ENCODE measurements at regions not wholly inside any gene's neighbourhood (a gene's known extent, or its start where the extent isn't known, plus 50 kb on each side); places are given as distances from the start of the nearest gene placed in this dataset.

DNA sequence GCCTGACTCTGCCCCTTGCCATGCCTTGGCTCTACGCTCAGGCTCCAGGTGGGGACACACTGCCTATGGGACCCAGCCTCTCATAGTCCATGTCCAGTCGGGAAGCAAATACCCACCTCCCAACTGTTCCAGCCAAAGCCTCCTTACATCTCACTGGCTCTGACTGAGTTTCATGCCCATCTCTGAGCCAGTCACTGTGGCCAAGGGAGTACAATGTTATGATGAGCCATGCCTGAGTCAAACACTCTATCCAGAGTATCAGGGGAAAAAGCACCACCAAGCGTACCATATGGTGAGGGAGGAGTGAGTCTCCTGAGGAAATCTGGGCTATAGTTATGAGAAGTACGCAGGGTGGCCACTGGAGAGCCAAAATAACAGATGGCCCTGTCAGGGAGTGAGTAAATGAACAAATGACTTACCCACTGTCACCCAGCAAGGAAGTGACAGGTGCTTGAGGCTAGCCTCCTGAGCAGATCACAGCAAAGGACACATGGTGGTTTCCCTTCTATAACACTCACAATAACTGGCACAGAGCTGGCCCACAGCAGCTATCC is 236.6 kb upstream of the GJB5 start:
- no peak for DNase-seq

GRCh38 chr1:34520111-34520510 is 234.7 kb upstream of the GJB5 start:
- DNase-seq, result no peak

DNA sequence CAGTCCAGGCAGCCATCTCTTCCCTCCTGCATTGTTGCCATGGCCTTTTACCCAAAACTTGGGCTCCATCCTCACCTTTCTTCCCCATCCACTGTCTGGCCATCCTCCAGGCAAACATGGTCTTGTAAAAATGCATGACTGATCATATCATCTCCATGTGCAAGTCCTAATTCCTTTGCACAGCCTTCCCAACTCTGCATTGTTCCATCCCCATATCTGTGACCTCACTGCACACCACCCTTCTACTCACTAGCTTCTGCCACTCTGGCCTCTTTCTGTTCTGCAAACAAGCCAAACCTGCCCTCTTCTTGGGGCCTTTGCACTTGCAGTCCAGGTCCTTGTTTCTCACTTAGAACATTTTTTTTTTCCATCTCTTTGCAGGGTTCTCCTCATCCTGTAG is 230.1 kb upstream of the GJB5 start:
- no peak for DNase-seq

GRCh38 chr1:34529935-34530859 is 224.7 kb upstream of the GJB5 start:
- peak; percentile 0 for DNase-seq

DNA sequence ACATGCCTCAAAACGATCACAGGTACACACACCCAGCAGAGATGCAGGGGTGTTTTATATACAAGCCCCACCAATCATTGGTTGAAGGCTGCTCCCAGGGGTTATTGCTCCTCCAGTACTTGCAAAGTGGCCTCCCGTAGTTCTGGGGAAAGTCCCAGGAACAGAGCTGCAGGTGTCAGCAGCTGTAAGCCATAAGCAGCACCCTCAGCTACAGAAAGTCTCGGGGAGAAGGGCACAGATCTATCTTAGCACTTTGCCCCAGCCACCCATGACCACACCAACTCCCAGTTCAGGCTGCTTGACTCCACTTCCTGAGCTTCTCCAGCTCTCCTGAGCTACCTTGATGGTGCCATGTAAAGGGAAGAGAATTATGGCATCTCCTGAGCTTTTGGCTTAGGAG is 222.7 kb upstream of the GJB5 start:
- no peak for DNase-seq

- DNase-seq, result no peak
Measured at GRCh38 chr1:34538481-34538880, 216.4 kb upstream of the GJB5 start.

DNA sequence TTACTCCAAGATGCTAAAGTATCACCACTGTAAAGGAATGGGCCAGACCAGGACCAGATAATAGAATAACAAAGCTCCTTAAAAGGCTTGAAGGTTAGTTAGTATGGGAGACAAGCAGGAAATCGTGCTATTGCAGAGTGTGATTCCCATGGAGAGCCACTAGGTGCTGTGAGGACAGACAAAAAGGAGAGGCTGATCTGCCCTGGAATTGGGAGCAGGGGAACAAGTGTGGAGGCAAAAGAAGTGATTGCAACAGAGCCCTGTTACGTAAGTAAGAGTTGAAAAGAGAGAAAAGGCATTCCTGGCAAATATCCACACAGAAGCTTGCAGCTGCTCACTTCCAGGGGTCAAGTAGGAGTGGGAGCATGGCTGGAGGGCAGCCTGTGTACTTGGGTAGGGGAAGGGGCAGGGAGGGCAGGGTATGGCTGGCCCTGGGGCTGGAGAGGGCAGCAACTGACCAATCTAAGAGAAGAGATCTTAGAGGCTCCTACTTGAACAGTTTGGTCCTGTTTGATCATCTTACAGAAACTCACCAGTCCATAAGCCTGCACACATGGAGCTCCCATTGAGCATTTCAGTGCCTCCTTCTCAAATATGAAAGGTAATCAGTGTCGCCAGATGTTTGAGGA is 207.7 kb upstream of the GJB5 start:
- no peak for DNase-seq

DNA sequence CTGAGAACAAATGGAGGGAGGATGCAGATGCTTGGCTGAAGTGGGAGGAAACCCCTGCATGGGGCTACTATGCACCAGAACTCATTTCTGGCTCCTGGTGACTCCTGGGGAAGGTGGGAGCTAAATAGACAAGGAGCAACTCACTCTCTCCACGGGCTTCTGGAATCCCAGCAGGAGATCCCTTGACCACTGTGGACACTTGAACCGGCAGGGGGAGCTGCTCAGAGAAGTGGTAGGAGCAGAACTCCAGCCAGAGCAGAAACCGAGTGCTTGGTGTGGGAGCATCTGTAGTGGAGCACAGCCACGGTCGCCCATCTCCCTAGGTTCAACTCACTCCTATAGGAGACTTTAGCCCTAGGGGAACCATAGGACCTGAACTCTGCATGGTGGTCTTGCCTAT is 205.6 kb upstream of the GJB5 start:
- DNase-seq, result peak; percentile 1

GRCh38 chr1:34578306-34578705 is 176.5 kb upstream of the GJB5 start:
- DNase-seq, result no peak

DNA sequence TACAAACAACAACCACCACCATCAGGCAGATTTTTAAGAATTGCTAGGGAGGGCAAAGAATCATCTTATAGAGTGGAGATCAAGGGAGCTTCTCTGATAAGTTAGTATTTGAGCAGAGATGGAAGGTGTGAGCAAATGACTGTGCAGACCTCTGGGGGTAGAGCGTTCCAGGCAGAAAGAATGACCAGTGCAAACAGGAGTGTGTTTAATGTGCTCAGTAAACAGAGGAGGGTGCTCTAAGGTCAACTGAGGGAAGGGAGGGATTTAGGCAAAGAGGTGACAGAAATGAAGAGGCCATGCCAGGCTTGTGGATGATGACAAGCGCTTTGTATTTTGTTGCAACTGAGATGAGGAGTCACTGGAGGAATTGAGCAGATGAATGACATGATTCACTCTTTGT is 172.5 kb upstream of the GJB5 start:
- no peak for DNase-seq

DNA sequence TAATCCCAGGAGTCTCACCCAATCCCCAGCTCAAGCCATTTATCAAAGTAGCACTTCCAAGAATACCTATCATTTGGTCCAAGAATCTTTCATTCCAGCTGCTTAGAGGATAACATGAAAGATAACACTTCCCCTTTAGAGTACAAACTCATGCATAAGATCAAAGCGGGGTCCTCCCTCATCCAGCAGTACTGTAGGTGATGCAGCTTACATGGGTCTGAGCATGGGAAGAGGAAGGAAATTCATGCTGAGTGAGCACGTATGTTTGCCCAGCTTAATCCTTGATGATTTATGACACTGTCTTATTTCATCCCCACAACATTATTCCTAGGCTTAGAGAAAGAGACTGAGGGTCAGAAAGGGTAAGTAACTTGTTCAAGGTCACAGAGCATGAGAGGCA is 167.1 kb upstream of the GJB5 start:
- no peak for DNase-seq

- no peak for DNase-seq
Measured at GRCh38 chr1:34590211-34590623, 164.6 kb upstream of the GJB5 start.

GRCh38 chr1:34591751-34592629 is 162.9 kb upstream of the GJB5 start:
- no peak for DNase-seq

DNA sequence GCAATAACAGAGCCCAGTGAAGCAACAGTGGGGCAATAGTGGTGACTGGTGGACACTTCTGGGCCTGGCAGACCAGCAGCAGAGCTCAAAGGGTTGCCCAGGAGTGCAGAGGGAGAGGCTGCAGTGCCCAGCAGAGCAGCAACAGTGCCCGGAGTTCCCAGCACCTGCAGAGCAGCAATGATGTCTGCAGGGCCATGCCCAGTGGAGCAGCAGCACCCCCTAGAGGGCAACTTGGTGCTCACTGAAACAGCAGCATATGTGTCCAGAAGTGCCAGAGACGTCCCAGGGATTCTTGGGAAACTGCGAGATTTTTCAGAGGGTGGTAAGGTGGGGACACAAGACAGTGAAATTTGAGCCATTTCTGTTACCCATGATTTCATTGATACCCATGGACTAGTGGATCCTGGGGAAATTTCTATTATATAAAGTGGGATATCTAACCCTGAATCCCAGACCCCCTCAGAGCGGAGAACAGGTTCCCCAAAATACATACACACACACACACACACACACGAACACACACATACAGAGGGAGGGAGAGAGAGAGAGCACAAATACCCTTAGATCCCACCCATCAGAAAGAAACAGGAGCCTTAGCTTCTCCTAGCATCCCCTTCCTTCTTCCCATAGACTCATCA is 156.9 kb upstream of the GJB5 start:
- DNase-seq, result peak; percentile 48

- DNase-seq, result no peak
Measured at GRCh38 chr1:34602907-34603306, 151.9 kb upstream of the GJB5 start.

GRCh38 chr1:34603594-34603993 is 151.3 kb upstream of the GJB5 start:
- no peak for DNase-seq

DNA sequence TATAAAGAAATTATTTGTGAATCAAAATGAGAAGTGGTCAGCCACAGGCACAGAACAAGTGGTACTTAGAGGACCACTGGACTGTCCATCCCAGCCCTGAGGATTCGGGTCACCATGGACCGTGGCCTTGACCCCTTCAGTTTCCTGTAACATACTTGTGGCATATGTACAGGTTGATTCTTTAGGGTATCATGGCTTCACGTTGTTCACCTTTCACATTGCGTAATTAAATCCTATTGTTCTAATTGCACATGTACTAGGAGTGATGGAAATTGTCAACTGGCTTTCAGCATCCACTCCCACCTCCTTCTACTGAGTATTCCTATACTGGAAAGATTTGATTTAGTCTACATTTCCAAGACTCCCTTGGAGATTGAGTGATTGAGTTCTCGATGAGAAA is 148.3 kb upstream of the GJB5 start:
- DNase-seq, result no peak

DNA sequence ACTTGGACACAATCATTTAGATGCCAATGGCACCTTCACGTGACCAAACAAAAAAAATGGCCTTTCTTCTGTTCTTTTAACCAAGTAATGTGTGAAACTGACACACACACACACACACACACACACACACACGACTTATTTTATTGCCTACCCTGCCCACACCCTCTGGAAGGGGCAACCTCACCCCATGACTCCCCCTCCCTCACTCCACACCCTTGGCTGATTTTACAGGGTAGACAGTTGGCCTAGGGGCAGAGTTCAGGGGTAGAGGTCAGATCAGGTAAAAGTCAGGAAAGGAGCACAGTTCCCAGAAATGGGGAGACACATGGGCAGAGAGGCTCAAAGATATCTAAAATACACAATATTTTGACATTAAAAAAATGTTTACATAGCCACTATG is 144.8 kb upstream of the GJB5 start:
- DNase-seq, result no peak

DNA sequence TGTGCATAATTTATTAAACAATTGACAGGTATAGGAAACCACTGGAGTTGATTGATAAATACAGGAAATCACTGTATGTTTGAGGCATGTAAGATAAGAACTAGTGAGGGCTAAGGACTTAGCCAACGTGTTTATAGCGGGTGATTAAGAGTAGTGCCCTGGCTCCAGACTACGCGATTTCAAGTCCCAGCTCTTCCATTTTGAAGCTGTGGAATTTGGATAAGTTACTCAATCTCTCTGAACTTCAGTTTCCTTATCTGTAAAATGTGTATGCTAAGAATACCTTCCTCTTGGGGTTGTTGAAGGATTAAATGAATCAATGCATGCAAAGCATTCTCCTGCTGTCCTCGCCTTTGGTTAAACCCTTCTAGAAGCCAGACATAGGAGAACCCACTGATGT is 143.3 kb upstream of the GJB5 start:
- no peak for DNase-seq

DNA sequence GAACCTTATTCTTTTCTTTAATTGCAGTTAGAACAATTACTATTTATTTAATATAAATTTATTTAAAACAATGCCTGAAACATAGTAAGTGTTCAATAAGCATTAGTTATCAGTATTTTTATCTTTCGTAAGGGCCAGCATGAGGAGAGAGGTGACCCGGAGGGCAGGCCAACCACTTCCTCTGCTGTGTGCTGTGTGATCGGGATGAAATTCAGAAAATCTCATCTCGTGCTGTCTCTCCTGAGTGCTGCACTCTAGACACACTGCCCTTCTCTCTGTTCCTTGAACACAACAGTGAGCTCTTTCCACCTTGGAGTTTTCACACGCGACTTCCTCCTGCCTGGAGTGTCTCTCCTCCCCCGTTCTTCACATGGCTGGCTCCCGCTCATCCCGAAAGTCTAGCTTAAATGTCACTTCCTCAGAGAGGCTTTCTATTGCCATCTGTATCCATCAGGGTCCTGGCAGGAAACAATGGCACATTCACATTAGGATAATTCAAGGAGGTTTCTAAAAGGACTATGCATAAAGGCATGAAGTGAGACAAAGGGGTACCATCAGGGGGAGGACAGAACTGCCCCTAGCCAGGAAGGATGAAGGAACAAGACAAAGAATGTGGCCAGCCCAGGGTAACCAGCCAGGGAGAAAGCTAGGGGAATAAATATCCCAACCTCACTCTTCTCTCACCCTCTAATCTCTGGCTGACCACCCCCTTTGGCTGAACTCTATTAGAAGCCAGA is 142.6 kb upstream of the GJB5 start:
- DNase-seq, result no peak

DNA sequence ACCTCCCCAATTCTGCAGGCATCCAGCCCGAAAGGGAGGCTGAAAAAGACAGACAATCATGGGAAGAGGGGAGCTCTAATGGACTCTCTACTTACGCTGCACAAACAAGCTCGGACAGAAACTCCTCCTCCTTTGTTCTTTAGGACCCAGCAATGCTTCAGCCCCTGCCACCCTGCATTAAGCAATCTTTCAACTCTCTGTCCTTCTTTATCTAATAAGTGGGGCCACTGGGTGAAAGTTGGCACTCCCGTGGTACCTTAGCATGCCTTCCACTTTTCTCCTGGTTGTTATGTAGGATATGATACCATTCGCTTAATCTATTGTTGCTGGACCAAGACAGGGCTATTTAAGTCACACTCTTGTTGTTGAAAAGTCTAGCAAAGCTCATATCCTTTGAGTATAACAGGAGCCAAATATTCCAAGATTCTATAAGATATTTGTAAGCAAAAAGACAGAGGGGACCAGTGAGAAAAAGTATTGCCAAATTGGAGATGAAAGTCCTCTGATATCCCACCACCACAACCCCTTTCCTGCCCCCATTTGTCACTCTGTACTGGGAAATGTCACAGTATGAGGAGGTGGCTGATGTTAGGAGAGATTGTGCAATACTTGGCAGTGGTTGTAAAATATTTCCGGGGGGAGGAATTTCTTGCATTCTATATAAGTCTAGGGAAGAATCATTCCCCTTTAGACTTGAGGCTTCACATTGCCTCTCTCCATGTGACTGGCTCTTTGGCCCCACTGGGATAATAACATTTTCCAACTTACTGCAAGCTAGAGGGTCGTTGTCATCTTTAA is 137.3 kb upstream of the GJB5 start:
- peak; percentile 11 for DNase-seq

All from inflammatory macrophage treated with lipopolysaccharide for 4 hours (primary cell).